HAP-1 (cell line): ENCODE measurements at regions not wholly inside any gene's neighbourhood (a gene's known extent, or its start where the extent isn't known, plus 50 kb on each side); places are given as distances from the start of the nearest gene placed in this dataset.
A peak's percentile ranks its signal among the peaks of the same experiment; 100 is the strongest.

Source experiments
- DNase-seq, 2 experiments: peaks; one replicate each; pipeline ENCODE4 v3.0.0-alpha.2; 2016 to 2020; ENCODE audit warnings: low spot score in 2 of 2
- H3K27me3 ChIP-seq: fragments of 250-450 bp; sonication (Bioruptor Pico); 2 replicates; pipeline ENCODE4 v1.5.1; 2020; ENCODE audit warnings: low read depth, mild to moderate bottlenecking, moderate library complexity
- H3K36me3 ChIP-seq: fragments of 250-450 bp; sonication (Bioruptor Pico); replicated peaks from 2 replicates; pipeline ENCODE4 v1.5.1; 2020; ENCODE audit warnings: mild to moderate bottlenecking
- H3K4me1 ChIP-seq: fragments of 250-450 bp; sonication (Bioruptor Pico); 2 replicates; pipeline ENCODE4 v1.5.1; 2020; ENCODE audit warnings: mild to moderate bottlenecking
- H3K4me3 ChIP-seq: fragments of 250-450 bp; sonication (Bioruptor Pico); 2 replicates; pipeline ENCODE4 v1.5.1; 2020; ENCODE audit warnings: mild to moderate bottlenecking, moderate library complexity
- H3K9me3 ChIP-seq: fragments of 250-450 bp; sonication (Bioruptor Pico); 2 replicates; pipeline ENCODE4 v1.5.1; 2020; ENCODE audit warnings: mild to moderate bottlenecking, moderate library complexity
- in situ Hi-C: fragments of 300-500 bp; cut with MboI; formaldehyde crosslinking; loops from 3 replicates; pipeline ENCODE4 v1.14.3; 2020; ENCODE audit warnings: low sequenced_read_pairs, inconsistent platforms, mixed read lengths

DNA sequence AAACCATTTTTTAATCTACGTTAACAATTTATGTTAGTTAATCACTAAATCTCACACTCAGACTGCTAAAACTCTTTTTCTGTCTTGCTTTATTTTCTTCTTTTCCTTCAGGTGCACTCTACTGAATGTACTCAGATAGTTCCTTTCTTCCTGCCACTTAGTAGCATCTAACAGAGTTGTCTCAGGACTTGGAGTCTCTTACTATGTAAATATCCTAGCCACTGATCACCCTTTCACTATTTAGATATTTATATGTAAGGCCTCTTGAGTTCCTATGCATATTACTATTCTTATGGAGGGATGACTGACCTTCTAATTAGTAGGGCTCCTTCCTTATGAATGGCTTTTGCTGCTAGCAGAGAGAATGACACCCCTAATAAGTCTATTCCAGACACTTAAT is 586.3 kb downstream of the RERGL start:
- Histone ChIP-seq H3K36me3 (no peaks in the 10 kb centered on the region), H3K9me3 (no peaks in the 10 kb centered on the region), H3K27me3 (no peaks in the 10 kb centered on the region), H3K4me3 (no peak overlapping the region), H3K4me1 (peaks cover 26% of the 10 kb centered on the region)
- DNase-seq, result peak in 1 of 2 experiments; percentile 74
- in situ Hi-C loops, result no loop called here

DNA sequence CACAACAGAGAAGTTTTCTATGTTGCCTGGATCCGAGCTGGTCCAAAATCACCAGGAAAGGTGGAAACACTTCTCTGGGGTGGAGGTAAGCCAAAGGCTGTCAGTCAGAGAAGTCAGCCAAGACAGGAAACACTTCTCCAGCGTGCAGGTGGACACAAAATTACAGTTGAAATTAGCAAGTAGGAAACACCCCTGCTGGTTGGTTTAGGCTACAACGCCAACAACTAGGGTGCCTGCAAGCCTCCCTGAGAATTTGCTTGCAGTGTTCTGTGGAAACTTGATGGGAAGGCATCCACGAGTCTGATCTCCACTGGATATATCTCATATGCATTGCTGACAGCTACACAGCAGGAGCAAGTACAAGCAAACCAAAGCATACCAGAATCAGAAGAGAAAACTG is 600.5 kb downstream of the RERGL start:
- DNase-seq, result no peak
- Histone ChIP-seq H3K4me3 (no peak overlapping the region), H3K27me3 (no peaks in the 10 kb centered on the region), H3K36me3 (no peaks in the 10 kb centered on the region), H3K9me3 (no peaks in the 10 kb centered on the region), H3K4me1 (no peaks in the 10 kb centered on the region)
- in situ Hi-C loops, result no loop called here

GRCh38 chr12:17478908-17479673 is 610.9 kb downstream of the RERGL start:
- no peaks in the 10 kb centered on the region for H3K27me3 ChIP-seq
- DNase-seq, result no peak
- in situ Hi-C loops, result no loop called here
- H3K36me3 ChIP-seq, result no peaks in the 10 kb centered on the region
- no peaks in the 10 kb centered on the region for H3K9me3 ChIP-seq
- no peaks in the 10 kb centered on the region for H3K4me1 ChIP-seq
- no peak overlapping the region for H3K4me3 ChIP-seq

GRCh38 chr12:17470460-17470859 is 619.5 kb downstream of the RERGL start:
- Histone ChIP-seq H3K27me3 (no peaks in the 10 kb centered on the region), H3K9me3 (no peaks in the 10 kb centered on the region), H3K4me3 (no peak overlapping the region), H3K36me3 (no peaks in the 10 kb centered on the region), H3K4me1 (no peaks in the 10 kb centered on the region)
- no peak for DNase-seq
- in situ Hi-C loops, result no loop called here

- no peaks in the 10 kb centered on the region for H3K36me3 ChIP-seq
Observed at GRCh38 chr12:17459214-17459613, 630.8 kb downstream of the RERGL start.

DNA sequence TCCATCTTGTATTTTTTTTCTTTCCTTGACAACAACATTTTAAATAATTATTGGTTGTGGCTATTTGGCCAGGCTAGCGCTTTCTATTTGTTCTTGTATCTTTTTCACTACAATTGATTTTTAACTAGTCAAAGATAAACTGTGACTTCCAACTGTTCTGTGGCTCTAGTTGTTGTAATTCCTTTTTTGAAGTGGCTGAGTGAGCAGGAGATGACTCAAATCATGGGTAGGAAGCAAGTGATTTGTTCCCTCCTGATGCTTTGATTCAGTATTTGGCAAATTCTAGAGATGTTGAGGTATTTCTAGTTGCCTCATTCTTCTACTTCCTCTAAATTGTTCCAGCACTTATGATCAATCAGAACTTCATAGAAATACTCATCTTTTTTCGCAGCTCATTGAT is 633.5 kb downstream of the RERGL start:
- no peaks in the 10 kb centered on the region for H3K9me3 ChIP-seq
- in situ Hi-C loops, result no loop called here
- no peak overlapping the region for H3K4me3 ChIP-seq
- H3K36me3 ChIP-seq, result no peaks in the 10 kb centered on the region
- H3K27me3 ChIP-seq, result no peaks in the 10 kb centered on the region; the same call in 1 of the 2 replicates
- no peak for DNase-seq
- no peaks in the 10 kb centered on the region for H3K4me1 ChIP-seq

More at GRCh38 chr12:17459214-17459613, 630.8 kb downstream of the RERGL start:
- Histone ChIP-seq H3K9me3 (no peaks in the 10 kb centered on the region), H3K4me3 (no peak overlapping the region), H3K4me1 (no peaks in the 10 kb centered on the region), H3K27me3 (no peaks in the 10 kb centered on the region)
- in situ Hi-C loops, result no loop called here
- no peak for DNase-seq

DNA sequence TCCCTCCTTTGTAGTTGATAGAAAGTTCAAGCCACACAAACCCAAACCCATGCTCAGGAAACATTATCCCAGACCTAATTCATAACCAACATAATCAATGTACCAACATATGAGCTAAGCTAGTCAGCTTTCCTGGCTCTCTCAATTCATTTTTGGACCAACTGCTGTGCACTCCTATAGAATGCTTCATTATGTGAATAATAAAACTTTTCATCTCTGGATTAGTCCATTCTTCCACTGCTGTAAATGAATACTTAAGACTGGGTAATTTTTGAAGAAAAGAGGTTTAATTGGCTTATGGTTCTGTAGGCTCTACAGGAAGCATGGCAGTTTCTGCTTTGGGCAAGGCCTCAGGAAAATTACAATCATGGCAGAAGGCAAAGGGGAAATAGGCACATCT is 651.9 kb downstream of the RERGL start:
- no peak overlapping the region for H3K4me3 ChIP-seq
- H3K27me3 ChIP-seq, result no peaks in the 10 kb centered on the region
- no peaks in the 10 kb centered on the region for H3K4me1 ChIP-seq
- H3K36me3 ChIP-seq, result no peaks in the 10 kb centered on the region
- H3K9me3 ChIP-seq, result no peaks in the 10 kb centered on the region
- in situ Hi-C loops, result no loop called here
- peak in 1 of 2 experiments; percentile 12 for DNase-seq

DNA sequence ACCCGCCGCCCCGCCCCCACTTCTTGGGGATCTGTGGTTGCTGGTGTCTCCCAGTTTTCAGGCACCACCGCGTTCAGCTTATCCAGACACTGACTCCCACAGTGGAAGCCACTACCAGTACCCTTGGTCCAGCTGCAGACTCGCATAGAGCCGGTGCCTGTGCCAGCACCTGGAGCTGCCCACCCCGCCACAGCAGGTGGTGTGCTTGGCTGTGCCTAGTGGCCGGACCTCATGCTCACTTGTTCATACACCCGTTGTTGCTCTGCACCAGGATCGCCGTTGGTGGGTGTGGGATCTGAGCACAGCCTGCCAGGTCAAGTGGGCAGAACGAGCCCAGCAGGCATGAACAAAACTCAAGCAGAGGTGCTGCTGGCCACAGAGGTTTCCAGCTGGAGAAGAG is 673.2 kb downstream of the RERGL start:
- in situ Hi-C loops, result no loop called here
- H3K4me1 ChIP-seq, result no peaks in the 10 kb centered on the region
- H3K36me3 ChIP-seq, result no peaks in the 10 kb centered on the region
- no peak for DNase-seq
- H3K4me3 ChIP-seq, result no peak overlapping the region
- H3K27me3 ChIP-seq, result no peaks in the 10 kb centered on the region
- H3K9me3 ChIP-seq, result no peaks in the 10 kb centered on the region

DNA sequence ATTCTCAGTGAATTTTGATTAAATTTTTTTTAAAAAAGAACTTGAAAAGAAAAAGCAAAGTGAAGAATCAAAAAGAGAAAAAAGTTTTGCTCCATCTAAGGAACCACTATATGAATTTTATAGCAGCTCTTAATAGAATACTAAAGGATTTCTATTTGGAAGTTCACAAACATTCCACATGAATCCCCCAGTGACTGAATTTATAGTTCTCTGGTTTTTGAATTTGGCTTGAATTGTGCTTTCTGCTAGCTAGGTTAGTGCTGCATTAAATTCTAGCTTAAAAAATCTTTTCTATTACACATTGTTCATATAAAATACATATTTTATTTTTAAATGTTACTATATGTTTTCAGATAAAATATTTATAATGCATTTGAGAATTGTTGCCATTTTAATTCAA is 675.4 kb downstream of the RERGL start:
- in situ Hi-C loops, result no loop called here
- Histone ChIP-seq H3K27me3 (no peaks in the 10 kb centered on the region), H3K4me1 (no peaks in the 10 kb centered on the region), H3K4me3 (no peak overlapping the region), H3K36me3 (no peaks in the 10 kb centered on the region), H3K9me3 (no peaks in the 10 kb centered on the region)
- no peak for DNase-seq

DNA sequence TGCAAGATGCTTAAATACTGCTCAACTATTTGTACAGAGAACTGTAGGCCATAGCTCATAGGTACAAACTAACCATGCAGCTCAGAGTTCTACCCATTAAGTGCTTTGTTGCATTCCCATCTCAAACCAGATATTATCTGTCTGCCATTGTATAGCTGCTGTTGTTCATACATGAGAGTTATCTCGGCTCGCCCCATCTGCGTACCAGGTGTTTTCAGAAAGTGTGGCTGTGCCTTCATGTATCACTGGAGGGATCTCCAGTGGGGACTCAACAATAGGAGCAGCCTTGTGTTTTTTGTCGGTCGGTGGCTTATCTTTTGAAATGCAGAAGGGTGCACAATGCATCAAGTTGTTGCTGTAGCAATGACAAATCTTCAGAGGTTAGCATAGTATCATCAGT is 678.3 kb downstream of the RERGL start:
- DNase-seq, result no peak
- Histone ChIP-seq H3K4me3 (no peak overlapping the region), H3K36me3 (no peaks in the 10 kb centered on the region), H3K4me1 (no peaks in the 10 kb centered on the region), H3K9me3 (no peaks in the 10 kb centered on the region), H3K27me3 (no peaks in the 10 kb centered on the region)
- in situ Hi-C loops, result no loop called here

- no peaks in the 10 kb centered on the region for H3K27me3 ChIP-seq
- H3K36me3 ChIP-seq, result no peaks in the 10 kb centered on the region
- H3K4me1 ChIP-seq, result no peaks in the 10 kb centered on the region
- H3K4me3 ChIP-seq, result no peak overlapping the region
- in situ Hi-C loops, result no loop called here
- no peak for DNase-seq
- no peaks in the 10 kb centered on the region for H3K9me3 ChIP-seq
Observed at GRCh38 chr12:17388679-17389078, 701.3 kb downstream of the RERGL start.

DNA sequence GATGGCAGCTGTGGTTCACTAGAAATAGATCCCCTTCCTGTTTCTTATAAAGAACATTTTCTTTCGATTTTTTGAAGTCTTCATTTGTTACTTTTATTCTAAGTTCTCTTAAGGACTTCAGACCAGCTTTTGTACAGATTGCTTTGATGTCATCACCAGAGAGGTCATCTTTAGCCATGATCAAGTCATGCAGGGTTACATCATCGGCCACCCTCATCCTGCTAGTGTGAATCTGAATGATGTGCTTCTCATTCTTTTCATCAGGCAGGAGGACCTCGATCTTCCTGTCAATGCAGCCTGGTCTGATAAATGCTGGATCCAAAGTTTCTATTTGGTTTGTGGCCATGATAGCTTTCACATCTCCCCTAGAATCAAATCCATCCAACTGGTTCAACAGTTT is 706.7 kb downstream of the RERGL start:
- H3K4me1 ChIP-seq, result no peaks in the 10 kb centered on the region
- no peaks in the 10 kb centered on the region for H3K36me3 ChIP-seq
- in situ Hi-C loops, result no loop called here
- H3K9me3 ChIP-seq, result no peaks in the 10 kb centered on the region
- H3K4me3 ChIP-seq, result no peak overlapping the region
- no peak for DNase-seq
- H3K27me3 ChIP-seq, result no peaks in the 10 kb centered on the region

DNA sequence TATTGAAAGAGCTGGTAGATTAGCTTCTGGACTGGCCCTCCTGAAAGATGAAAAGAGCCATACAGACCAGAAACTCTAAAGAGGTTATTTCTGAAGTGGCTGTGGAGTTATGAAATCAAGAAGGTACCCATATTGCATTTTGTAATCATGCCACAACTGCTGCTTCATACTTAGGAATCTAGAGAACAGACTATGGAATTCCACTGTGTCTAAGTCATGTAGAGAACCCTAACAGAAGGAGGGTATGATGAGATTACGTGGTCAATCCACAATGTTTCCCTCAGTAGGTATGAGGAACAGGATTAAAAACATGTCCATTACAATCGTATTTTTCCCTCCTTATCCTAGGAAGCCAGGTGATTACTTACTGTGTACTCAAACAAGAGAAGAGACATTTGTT is 708.8 kb downstream of the RERGL start:
- Histone ChIP-seq H3K36me3 (no peaks in the 10 kb centered on the region), H3K27me3 (no peaks in the 10 kb centered on the region), H3K4me1 (no peaks in the 10 kb centered on the region), H3K4me3 (no peak overlapping the region), H3K9me3 (no peaks in the 10 kb centered on the region)
- no peak for DNase-seq
- in situ Hi-C loops, result no loop called here

- no peaks in the 10 kb centered on the region for H3K4me1 ChIP-seq
- DNase-seq, result no peak
- no peaks in the 10 kb centered on the region for H3K27me3 ChIP-seq
- no peaks in the 10 kb centered on the region for H3K9me3 ChIP-seq
- H3K4me3 ChIP-seq, result no peak overlapping the region
- no peaks in the 10 kb centered on the region for H3K36me3 ChIP-seq
- in situ Hi-C loops, result no loop called here
Observed at GRCh38 chr12:17372508-17372907, 717.5 kb downstream of the RERGL start.
